Caco-2 (cell line): ENCODE measurements at regions not wholly inside any gene's neighbourhood (a gene's known extent, or its start where the extent isn't known, plus 50 kb on each side); places are given as distances from the start of the nearest gene placed in this dataset.
"Not testable (repeated sequence)": the region's sequence is repeated elsewhere in the genome, so short reads cannot be mapped to it uniquely, and the experiment has no call there.

Experiments
- BruUV-seq: library from RNA; stranded (reverse); fragments of 400-500 nt; replicated peaks from 2 replicates; lab custom pipeline; 2021; lab: Mats Ljungman, UMichigan
- CTCF ChIA-PET: fragments of 300-600 bp; sonication (Branson Sonifier 250); formaldehyde crosslinking; loops from one replicate; lab custom pipeline; 2022; ENCODE audit warnings: antibody characterized with exemption; lab: Charles Lee
- POLR2A ChIA-PET: fragments of 300-600 bp; sonication (Branson Sonifier 250); formaldehyde crosslinking; loops from one replicate; lab custom pipeline; 2022; ENCODE audit warnings: antibody characterized with exemption; lab: Charles Lee
- DNase-seq, 2 experiments: peaks; one replicate each; pipeline versions ENCODE4 v3.0.0 to v3.0.0-alpha.2; 2020 to 2022
- H3K27me3 ChIP-seq: replicated peaks from 2 replicates; pipeline ENCODE4 v1.6.0; 2011; ENCODE audit warnings: low read length; ENCODE audit not compliant: control insufficient read depth, insufficient read depth
- H3K36me3 ChIP-seq: 2 replicates; pipeline ENCODE4 v1.5.1; 2011; ENCODE audit warnings: low read length; ENCODE audit not compliant: control insufficient read depth, insufficient read depth
- H3K4me1 ChIP-seq: fragments of 250-450 bp; sonication (Bioruptor Pico); 2 replicates; pipeline ENCODE4 v1.5.1; 2020; ENCODE audit warnings: mild to moderate bottlenecking
- H3K4me3 ChIP-seq: 2 replicates; pipeline ENCODE4 v1.5.1; 2011; ENCODE audit warnings: low read depth, mild to moderate bottlenecking, control low read depth, low read length
- H3K9me3 ChIP-seq: fragments of 250-450 bp; sonication (Bioruptor Pico); 2 replicates; pipeline ENCODE4 v1.5.1; 2020; ENCODE audit warnings: mild to moderate bottlenecking, moderate library complexity
- H3K27ac Mint-ChIP-seq: one replicate; pipeline ENCODE4 v1.8.0; 2022; ENCODE audit warnings: mixed read lengths; ENCODE audit not compliant: unreplicated experiment
- H3K27me3 Mint-ChIP-seq: one replicate; pipeline ENCODE4 v1.8.0; 2022; ENCODE audit warnings: mixed read lengths; ENCODE audit not compliant: insufficient read depth, unreplicated experiment
- H3K36me3 Mint-ChIP-seq: one replicate; pipeline ENCODE4 v1.8.0; 2022; ENCODE audit warnings: mild to moderate bottlenecking, mixed read lengths; ENCODE audit not compliant: insufficient read depth, unreplicated experiment
- H3K4me1 Mint-ChIP-seq: one replicate; pipeline ENCODE4 v1.8.0; 2022; ENCODE audit warnings: low read depth, mixed read lengths; ENCODE audit not compliant: unreplicated experiment
- H3K4me3 Mint-ChIP-seq: one replicate; pipeline ENCODE4 v1.8.0; 2022; ENCODE audit warnings: mild to moderate bottlenecking, moderate library complexity, mixed read lengths; ENCODE audit not compliant: unreplicated experiment
- H3K9me3 Mint-ChIP-seq: one replicate; pipeline ENCODE4 v1.8.0; 2022; ENCODE audit warnings: mixed read lengths; ENCODE audit not compliant: unreplicated experiment
- CTCF ChIP-seq, 2 experiments: fragments of 200-600 bp in 1 of 2; IDR thresholded peaks; 1 replicate in 1 of 2; 2 replicates in 1 of 2; pipeline versions ENCODE4 v1.5.1 to v1.8.0; 2011 to 2022; ENCODE audit warnings: antibody characterized with exemption in 1 of 2, control low read depth in 1 of 2, inconsistent platforms in 1 of 2, low read depth in 1 of 2, low read length in 1 of 2, mild to moderate bottlenecking in 1 of 2, moderate library complexity in 1 of 2; ENCODE audit not compliant: insufficient read depth in 1 of 2, severe bottlenecking in 1 of 2, unreplicated experiment in 1 of 2
- intact Hi-C: fragments of 100-400 bp; cut with micrococcal nuclease; formaldehyde crosslinking; loops from one replicate; pipeline ENCODE4 v1.10.0; 2022; ENCODE audit not compliant: unreplicated experiment

DNA sequence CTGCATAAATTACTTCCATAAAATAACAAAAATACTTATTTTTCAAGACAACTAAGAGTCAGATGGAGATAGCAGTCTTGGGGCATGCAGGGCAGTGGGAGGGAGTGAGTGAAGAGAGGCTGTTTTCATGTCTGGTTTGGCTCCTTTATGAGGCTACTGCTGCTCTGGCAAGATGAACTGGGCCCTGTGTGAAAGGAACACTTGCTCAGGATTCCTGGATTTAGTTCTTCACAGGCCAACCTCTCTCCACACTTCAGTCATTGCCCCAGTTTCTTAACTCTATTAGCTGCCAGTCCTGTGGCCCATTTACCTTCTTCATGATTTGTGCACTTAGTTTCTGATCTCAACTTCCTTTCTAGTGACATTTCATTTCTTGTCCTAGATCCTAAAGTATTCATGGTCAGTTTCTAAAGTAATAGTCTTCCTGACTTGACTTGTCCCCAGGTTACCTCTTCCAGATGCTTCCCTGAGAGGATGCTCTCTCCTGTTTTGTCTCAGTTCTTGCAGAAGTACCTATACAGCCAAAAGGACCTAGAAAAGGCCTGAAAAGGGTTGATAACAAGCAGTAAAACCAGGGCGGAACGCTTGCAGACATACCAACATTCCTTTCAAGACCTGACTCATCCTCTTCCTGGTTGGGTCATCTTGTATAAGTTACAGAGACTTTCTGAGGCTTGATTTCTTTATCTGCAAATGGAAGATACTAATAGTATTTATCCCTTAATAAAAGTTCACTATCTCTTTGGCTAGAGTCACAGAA is 77.0 kb upstream of the ZFAND5 start:
- Histone ChIP-seq H3K9me3 (no peaks in the 10 kb centered on the region), H3K27me3 (no peaks in the 10 kb centered on the region), H3K4me1 (peaks cover 7% of the 10 kb centered on the region; the same call in 1 of the 2 replicates), H3K4me3 (no peak overlapping the region), H3K36me3 (no peaks in the 10 kb centered on the region)
- no peak overlapping the region for H3K4me3 Mint-ChIP-seq
- no peaks in the 10 kb centered on the region for H3K27me3 Mint-ChIP-seq
- TF ChIP-seq CTCF (IDR thresholded peaks at IDR 0.05; ENCODE audit: insufficient read depth in 1 of 2, low read depth in 1 of 2, low read length in 1 of 2, severe bottlenecking in 1 of 2, unreplicated experiment in 1 of 2), result no peak
- ChIA-PET POLR2A (no interaction called here), CTCF (no interaction called here)
- BruUV-seq, result no TSS peak
- DNase-seq, result peak; percentile 11 to 42
- peaks cover 7% of the 10 kb centered on the region for H3K4me1 Mint-ChIP-seq
- peaks cover 9% of the 10 kb centered on the region for H3K9me3 Mint-ChIP-seq
- H3K27ac Mint-ChIP-seq, result peak overlapping the region; percentile 89
- no peaks in the 10 kb centered on the region for H3K36me3 Mint-ChIP-seq
- intact Hi-C loops, result no loop called here

DNA sequence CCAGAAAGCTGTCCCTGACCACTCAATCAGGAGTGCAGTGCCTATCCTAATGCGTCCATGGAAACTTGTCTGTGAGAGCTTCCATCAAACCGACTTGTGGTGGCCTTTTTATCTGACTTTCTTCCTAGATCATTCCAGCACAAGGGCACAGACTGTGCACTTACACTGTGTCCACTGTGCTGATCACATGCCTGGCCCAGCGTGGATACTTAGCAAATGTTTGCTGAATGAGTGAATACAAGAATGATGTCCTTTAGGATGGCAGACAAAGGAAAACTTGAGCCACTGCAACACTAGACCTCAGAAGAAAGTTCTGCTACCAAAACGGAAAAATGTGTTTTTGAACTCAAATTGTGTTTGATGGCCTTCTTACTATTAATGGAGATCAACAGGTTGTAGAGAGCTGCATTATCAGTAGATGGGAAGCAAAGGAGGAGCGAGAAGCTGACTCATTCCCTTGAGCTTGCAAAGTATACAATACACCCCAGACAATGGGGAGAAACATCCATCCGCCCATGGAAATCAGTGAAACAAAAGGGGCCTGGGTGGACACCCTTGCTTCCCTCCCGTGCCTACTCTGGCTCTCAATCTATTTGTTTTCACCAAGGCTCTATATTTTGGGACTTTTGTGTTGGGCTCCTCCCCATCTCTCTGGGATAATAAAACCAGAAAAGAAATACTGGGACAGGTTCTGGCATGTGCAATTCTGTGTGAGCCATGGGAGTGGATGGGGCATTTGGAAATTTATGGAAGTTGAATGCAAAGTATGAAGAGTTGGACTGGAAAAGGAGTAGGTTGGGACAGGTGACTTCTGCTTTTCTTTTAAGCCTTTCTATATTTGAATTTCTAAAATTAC is 76.2 kb upstream of the ZFAND5 start:
- no TSS peak for BruUV-seq
- H3K36me3 Mint-ChIP-seq, result no peaks in the 10 kb centered on the region
- H3K4me1 ChIP-seq, result peaks cover 7% of the 10 kb centered on the region; the same call in 1 of the 2 replicates
- H3K27ac Mint-ChIP-seq, result peak overlapping the region; percentile 89
- TF ChIP-seq CTCF (IDR thresholded peaks at IDR 0.05; ENCODE audit: insufficient read depth in 1 of 2, low read depth in 1 of 2, low read length in 1 of 2, severe bottlenecking in 1 of 2, unreplicated experiment in 1 of 2), result no peak
- H3K27me3 ChIP-seq, result no peaks in the 10 kb centered on the region
- no peak for DNase-seq
- no peaks in the 10 kb centered on the region for H3K27me3 Mint-ChIP-seq
- H3K4me1 Mint-ChIP-seq, result peaks cover 7% of the 10 kb centered on the region
- H3K4me3 Mint-ChIP-seq, result no peak overlapping the region
- peaks cover 9% of the 10 kb centered on the region for H3K9me3 Mint-ChIP-seq
- H3K36me3 ChIP-seq, result no peaks in the 10 kb centered on the region
- H3K9me3 ChIP-seq, result no peaks in the 10 kb centered on the region
- intact Hi-C loops, result no loop called here
- no peak overlapping the region for H3K4me3 ChIP-seq
- POLR2A ChIA-PET, result no interaction called here
- CTCF ChIA-PET, result no interaction called here

- POLR2A ChIA-PET, result no interaction called here
- Histone ChIP-seq H3K9me3 (no peaks in the 10 kb centered on the region), H3K36me3 (no peaks in the 10 kb centered on the region), H3K4me3 (no peak overlapping the region), H3K27me3 (no peaks in the 10 kb centered on the region), H3K4me1 (peaks cover 7% of the 10 kb centered on the region; the same call in 1 of the 2 replicates)
- intact Hi-C loops, result no loop called here
- Mint-ChIP-seq H3K9me3 (peaks cover 6% of the 10 kb centered on the region), H3K36me3 (no peaks in the 10 kb centered on the region), H3K27me3 (no peaks in the 10 kb centered on the region), H3K4me3 (no peak overlapping the region), H3K4me1 (peaks cover 5% of the 10 kb centered on the region), H3K27ac (no peak overlapping the region)
- CTCF ChIA-PET, result interaction anchor here (0.7 kb wide), 1 partner anchor 55 kb away, joined by 5 read pairs; no protein-coding TSS in a partner anchor
- TF ChIP-seq CTCF (IDR thresholded peaks at IDR 0.05; ENCODE audit: insufficient read depth in 1 of 2, low read depth in 1 of 2, low read length in 1 of 2, severe bottlenecking in 1 of 2, unreplicated experiment in 1 of 2), result no peak
- BruUV-seq, result no TSS peak
- DNase-seq, result no peak
Observed at GRCh38 chr9:72440378-72440777, 75.4 kb upstream of the ZFAND5 start.

GRCh38 chr9:72433616-72434267 is 68.7 kb upstream of the ZFAND5 start:
- H3K4me1 ChIP-seq, H3K27me3 ChIP-seq, H3K9me3 Mint-ChIP-seq, CTCF ChIA-PET, intact Hi-C loops, H3K4me1 Mint-ChIP-seq, H3K4me3 ChIP-seq, H3K27me3 Mint-ChIP-seq, H3K36me3 Mint-ChIP-seq, H3K4me3 Mint-ChIP-seq, H3K36me3 ChIP-seq, H3K27ac Mint-ChIP-seq, H3K9me3 ChIP-seq, BruUV-seq: not testable (repeated sequence)
- POLR2A ChIA-PET, result interaction anchor here (0.5 kb wide), 1 partner anchor 69 kb away, joined by 10 read pairs; no protein-coding TSS in a partner anchor
- peak in 1 of 2 experiments; percentile 2 for DNase-seq
